Naive thymus-derived CD4-positive, alpha-beta T cell (primary cell): ENCODE measurements at regions not wholly inside any gene's neighbourhood (a gene's known extent, or its start where the extent isn't known, plus 50 kb on each side); places are given as distances from the start of the nearest gene placed in this dataset.

Source experiments
- ATAC-seq: fragments of 150-1000 bp; cut with Tn5 transposase; 2 replicates; pipeline ENCODE4 v1.10.0; 2021; ENCODE audit warnings: mild to moderate bottlenecking, moderate library complexity
- CTCF ChIA-PET: fragments of 350-600 bp; sonication (Branson Sonifier 250); formaldehyde crosslinking; loops from one replicate; lab custom pipeline; 2021; ENCODE audit warnings: antibody characterized with exemption; lab: Charles Lee
- POLR2A ChIA-PET: fragments of 350-600 bp; sonication (Branson Sonifier 250); formaldehyde crosslinking; loops from one replicate; lab custom pipeline; 2021; ENCODE audit warnings: antibody characterized with exemption, inconsistent platforms; lab: Charles Lee
- DNase-seq, 9 donors: peaks; one replicate each; pipeline versions ENCODE4 v3.0.0 to v3.0.0-alpha.2; 2020 to 2022; ENCODE audit warnings: mixed read lengths in 1 of 9
- H3K27ac ChIP-seq: one replicate; pipeline ENCODE4 v1.7.0; 2013; ENCODE audit warnings: mild to moderate bottlenecking, low read depth, low read length, moderate library complexity
- H3K27me3 ChIP-seq, 2 donors: one replicate each; pipeline ENCODE4 v1.7.0; 2013; ENCODE audit warnings: low read length in 2 of 2, mild to moderate bottlenecking in 2 of 2, moderate library complexity in 2 of 2; ENCODE audit not compliant: control insufficient read depth in 2 of 2, insufficient read depth in 2 of 2
- H3K36me3 ChIP-seq, 3 experiments: 1 replicate in 2 of 3; 2 replicates in 1 of 3; pipeline ENCODE4 v1.7.0; 2013; ENCODE audit warnings: low read length in 3 of 3, mild to moderate bottlenecking in 3 of 3, moderate library complexity in 1 of 3; ENCODE audit not compliant: insufficient read depth in 3 of 3, control insufficient read depth in 2 of 3
- H3K4me1 ChIP-seq, 2 donors: one replicate each; pipeline ENCODE4 v1.7.0; 2013; ENCODE audit warnings: low read length in 2 of 2, mild to moderate bottlenecking in 2 of 2, moderate library complexity in 1 of 2; ENCODE audit not compliant: control insufficient read depth in 2 of 2, insufficient read depth in 2 of 2
- H3K4me3 ChIP-seq: 2 replicates; pipeline ENCODE4 v1.7.0; 2013; ENCODE audit warnings: mild to moderate bottlenecking, low read length
- H3K9me3 ChIP-seq, 3 experiments: 1 replicate in 2 of 3; 2 replicates in 1 of 3; pipeline ENCODE4 v1.7.0; 2013; ENCODE audit warnings: low read length in 3 of 3; ENCODE audit not compliant: control insufficient read depth in 2 of 3
- H3K27ac Mint-ChIP-seq, 9 donors: one replicate each; pipeline ENCODE4 v1.8.0; 2020 to 2022; ENCODE audit warnings: mixed read lengths in 9 of 9, mild to moderate bottlenecking in 8 of 9, moderate library complexity in 5 of 9, inconsistent platforms in 2 of 9
- H3K27me3 Mint-ChIP-seq, 5 donors: one replicate each; pipeline ENCODE4 v1.8.0; 2021 to 2022; ENCODE audit warnings: mixed read lengths in 5 of 5, mild to moderate bottlenecking in 1 of 5
- H3K36me3 Mint-ChIP-seq, 5 donors: one replicate each; pipeline ENCODE4 v1.8.0; 2020 to 2022; ENCODE audit warnings: mixed read lengths in 5 of 5, mild to moderate bottlenecking in 3 of 5, inconsistent platforms in 1 of 5
- H3K4me1 Mint-ChIP-seq, 7 donors: one replicate each; pipeline ENCODE4 v1.8.0; 2020 to 2022; ENCODE audit warnings: mixed read lengths in 7 of 7, mild to moderate bottlenecking in 3 of 7, inconsistent platforms in 1 of 7
- H3K4me3 Mint-ChIP-seq, 10 donors: one replicate each; pipeline ENCODE4 v1.8.0; 2020 to 2022; ENCODE audit warnings: mild to moderate bottlenecking in 10 of 10, mixed read lengths in 10 of 10, moderate library complexity in 6 of 10, inconsistent platforms in 2 of 10
- H3K9me3 Mint-ChIP-seq, 11 donors: one replicate each; pipeline ENCODE4 v1.8.0; 2020 to 2022; ENCODE audit warnings: mixed read lengths in 11 of 11, mild to moderate bottlenecking in 4 of 11, inconsistent platforms in 1 of 11, moderate library complexity in 1 of 11
- intact Hi-C, 2 donors: fragments of 100-400 bp; cut with micrococcal nuclease; formaldehyde crosslinking; loops; one replicate each; pipeline ENCODE4 v1.15.1; 2023

DNA sequence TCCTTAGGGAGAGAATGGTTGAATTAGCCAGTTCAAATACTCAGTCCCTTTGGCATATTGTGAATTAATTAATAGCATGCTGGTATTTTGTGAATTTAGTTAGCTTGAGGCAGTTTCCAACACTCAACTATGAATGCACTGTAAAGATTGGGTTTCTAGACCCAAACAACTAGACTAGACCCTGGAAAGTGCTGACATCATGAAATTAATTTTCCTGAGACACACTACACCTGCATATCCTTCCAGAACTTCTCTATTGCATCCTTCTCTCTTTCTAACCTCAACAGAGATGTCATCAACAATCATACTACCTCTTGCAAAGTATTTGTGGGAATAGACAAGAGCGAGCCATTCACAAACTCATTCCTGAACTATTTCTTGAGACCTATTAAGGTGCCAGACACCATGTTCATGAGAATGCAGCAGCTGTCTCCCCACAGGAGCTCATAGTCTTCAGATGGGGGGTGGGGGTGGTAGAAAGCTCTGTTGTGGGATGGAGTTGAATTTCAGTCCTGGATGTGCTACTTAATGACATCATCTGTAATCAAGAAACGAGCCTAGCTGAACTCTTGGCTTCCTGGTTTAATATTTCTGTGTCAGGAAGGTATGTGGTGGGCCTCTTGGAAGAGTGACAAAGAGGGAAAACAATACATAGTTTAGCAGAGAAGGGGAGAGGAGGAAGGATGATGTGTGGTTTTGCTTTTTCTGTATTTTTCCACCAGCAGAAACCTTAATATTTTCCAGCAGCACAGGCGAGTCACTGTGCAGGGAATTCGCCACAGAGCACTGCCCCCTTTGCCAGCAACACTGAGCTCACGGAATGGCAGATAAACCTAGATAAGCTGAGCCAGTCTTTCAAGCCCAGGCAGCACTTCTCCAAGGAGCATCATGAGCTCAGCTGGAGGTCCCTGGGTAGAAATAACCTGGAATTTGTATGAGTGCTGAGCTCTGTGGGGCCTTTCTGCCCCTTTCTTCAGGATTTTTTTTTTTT, 53.1 kb upstream of the CYSLTR2 start:
- Mint-ChIP-seq H3K27me3 (peaks cover 0 to 12% (median 0%) of the 10 kb centered on the region in 5 donors), H3K27ac (no peak overlapping the region), H3K9me3 (peaks cover 0 to 6% (median 1%) of the 10 kb centered on the region in 11 donors), H3K4me3 (no peak overlapping the region), H3K36me3 (peaks cover 0 to under 1% (median 0%) of the 10 kb centered on the region in 5 donors), H3K4me1 (peaks cover 0 to 8% (median 5%) of the 10 kb centered on the region in 7 donors)
- Histone ChIP-seq H3K27ac (no peak overlapping the region), H3K4me3 (no peak overlapping the region), H3K4me1 (no peaks in the 10 kb centered on the region), H3K27me3 (no peaks in the 10 kb centered on the region), H3K36me3 (no peaks in the 10 kb centered on the region), H3K9me3 (no peaks in the 10 kb centered on the region)
- ChIA-PET POLR2A (no interaction called here), CTCF (interaction anchor here (0.7 to 6.8 kb wide), 3 partner anchors 152 to 388 kb away, joined by 4 to 63 read pairs (median 5); no protein-coding TSS in a partner anchor)
- no peak for ATAC-seq
- intact Hi-C loops, result no loop called here
- DNase-seq, result no peak

DNA sequence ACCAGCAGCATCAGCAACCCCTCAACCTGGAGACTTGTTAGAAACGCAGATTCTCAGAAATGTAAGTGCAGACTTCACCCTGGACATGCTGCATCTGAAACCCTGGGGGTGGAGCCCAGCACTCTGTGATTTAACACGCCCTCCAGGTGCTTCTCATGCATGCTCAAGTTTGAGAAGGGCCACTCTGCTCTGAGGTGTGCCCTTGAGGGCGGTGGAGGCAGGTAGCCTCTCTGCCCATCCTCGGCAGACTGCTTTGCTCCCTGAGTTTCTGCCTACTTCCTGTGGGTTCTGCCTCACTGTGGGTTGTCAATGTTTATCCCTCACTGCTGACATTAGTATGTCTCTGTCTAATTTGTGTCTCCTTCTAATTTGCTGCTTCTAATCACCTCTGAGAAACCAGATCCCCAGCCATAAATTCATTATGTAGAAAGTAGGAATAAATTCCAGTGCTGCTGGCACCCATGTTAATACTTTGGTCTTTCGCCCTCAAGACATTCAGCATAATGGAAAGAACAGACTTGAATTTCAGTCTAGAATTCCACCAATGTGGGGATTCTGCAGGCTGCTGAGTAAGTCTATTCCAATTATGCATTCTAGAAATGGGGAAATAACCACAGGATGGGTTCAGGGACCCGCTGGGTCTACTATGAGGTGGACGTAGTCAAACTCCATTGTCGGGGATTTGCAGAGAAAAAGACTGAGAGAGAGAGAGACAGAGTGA, 51.3 kb upstream of the CYSLTR2 start:
- peaks cover 0 to 8% (median 5%) of the 10 kb centered on the region in 7 donors for H3K4me1 Mint-ChIP-seq
- peaks cover 0 to 4% (median 0%) of the 10 kb centered on the region in 5 donors for H3K36me3 Mint-ChIP-seq
- no peaks in the 10 kb centered on the region for H3K27me3 ChIP-seq
- peaks cover 0 to 20% (median 9%) of the 10 kb centered on the region in 11 donors for H3K9me3 Mint-ChIP-seq
- H3K27me3 Mint-ChIP-seq, result peaks cover 0 to 19% (median 0%) of the 10 kb centered on the region in 5 donors
- ChIA-PET CTCF (no interaction called here), POLR2A (no interaction called here)
- no peaks in the 10 kb centered on the region for H3K9me3 ChIP-seq
- H3K4me3 Mint-ChIP-seq, result no peak overlapping the region
- H3K4me1 ChIP-seq, result no peaks in the 10 kb centered on the region
- no peak overlapping the region for H3K4me3 ChIP-seq
- ATAC-seq, result no peak
- H3K36me3 ChIP-seq, result no peaks in the 10 kb centered on the region
- peak in 1 of 9 donors; percentile 16 for DNase-seq
- no peak overlapping the region for H3K27ac Mint-ChIP-seq
- H3K27ac ChIP-seq, result no peak overlapping the region
- intact Hi-C loops, result no loop called here

DNA sequence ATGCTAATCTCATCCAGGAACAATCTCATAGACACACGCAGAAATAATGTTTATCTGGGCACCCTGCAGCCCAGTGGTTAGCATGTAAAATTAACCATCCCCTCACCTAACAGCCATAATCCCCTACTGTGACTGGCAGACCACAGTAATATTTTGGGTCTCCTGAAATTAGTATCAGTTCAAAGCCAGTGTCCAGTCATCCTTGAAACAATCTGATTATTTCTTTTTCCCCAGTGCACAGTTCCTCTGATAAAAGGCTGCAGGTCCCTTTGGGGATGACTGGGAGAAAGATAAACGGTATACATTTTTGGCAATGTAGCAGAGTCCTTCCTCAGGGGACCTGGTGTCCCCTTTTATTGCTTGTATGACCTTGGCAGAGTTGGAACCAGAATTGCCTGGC, 50.4 kb upstream of the CYSLTR2 start:
- Mint-ChIP-seq H3K27me3 (peaks cover 0 to 15% (median under 1%) of the 10 kb centered on the region in 5 donors), H3K4me3 (no peak overlapping the region), H3K4me1 (peaks cover 0 to 8% (median 5%) of the 10 kb centered on the region in 7 donors), H3K9me3 (peaks cover 0 to 25% (median 13%) of the 10 kb centered on the region in 11 donors), H3K27ac (no peak overlapping the region), H3K36me3 (peaks cover 0 to 4% (median 0%) of the 10 kb centered on the region in 5 donors)
- no peaks in the 10 kb centered on the region for H3K36me3 ChIP-seq
- no peaks in the 10 kb centered on the region for H3K9me3 ChIP-seq
- intact Hi-C loops, result no loop called here
- no peak for ATAC-seq
- no peak for DNase-seq
- H3K4me1 ChIP-seq, result no peaks in the 10 kb centered on the region
- H3K4me3 ChIP-seq, result no peak overlapping the region
- CTCF ChIA-PET, result no interaction called here
- POLR2A ChIA-PET, result no interaction called here
- no peak overlapping the region for H3K27ac ChIP-seq
- no peaks in the 10 kb centered on the region for H3K27me3 ChIP-seq
